ENCODE measurements at regions not wholly inside any gene's neighbourhood (a gene's known extent, or its start where the extent isn't known, plus 50 kb on each side); places are given as distances from the start of the nearest gene placed in this dataset.

- no peak for TF ChIP-seq REST (tag by site-specific recombination; IDR thresholded peaks at IDR 0.05)
- TF ChIP-seq ZNF146 (tag by site-specific recombination; IDR thresholded peaks at IDR 0.05) = no peak
- TF ChIP-seq PRDM10 (tag by site-specific recombination; IDR thresholded peaks at IDR 0.05) = no peak
- no peak for TF ChIP-seq ZBTB26 (tag by site-specific recombination; optimal IDR thresholded peaks at IDR 0.05)
- no peak for TF ChIP-seq PBX3 (CRISPR knock-in tag; IDR thresholded peaks at IDR 0.05)
- TF ChIP-seq BCL11A (tag by site-specific recombination; IDR thresholded peaks at IDR 0.05; ENCODE audit: low read depth) = no peak
- TF ChIP-seq ZBTB21 (tag by site-specific recombination; IDR thresholded peaks at IDR 0.05) = no peak
- no peak for TF ChIP-seq CTCF (tag by site-specific recombination; IDR thresholded peaks at IDR 0.05)
Observed at GRCh38 chrX:2600564-2600963, 90.5 kb upstream of the CD99 start.

Measured in HEK293 (cell line).